ENCODE measurements at regions not wholly inside any gene's neighbourhood (a gene's known extent, or its start where the extent isn't known, plus 50 kb on each side); places are given as distances from the start of the nearest gene placed in this dataset.

DNA sequence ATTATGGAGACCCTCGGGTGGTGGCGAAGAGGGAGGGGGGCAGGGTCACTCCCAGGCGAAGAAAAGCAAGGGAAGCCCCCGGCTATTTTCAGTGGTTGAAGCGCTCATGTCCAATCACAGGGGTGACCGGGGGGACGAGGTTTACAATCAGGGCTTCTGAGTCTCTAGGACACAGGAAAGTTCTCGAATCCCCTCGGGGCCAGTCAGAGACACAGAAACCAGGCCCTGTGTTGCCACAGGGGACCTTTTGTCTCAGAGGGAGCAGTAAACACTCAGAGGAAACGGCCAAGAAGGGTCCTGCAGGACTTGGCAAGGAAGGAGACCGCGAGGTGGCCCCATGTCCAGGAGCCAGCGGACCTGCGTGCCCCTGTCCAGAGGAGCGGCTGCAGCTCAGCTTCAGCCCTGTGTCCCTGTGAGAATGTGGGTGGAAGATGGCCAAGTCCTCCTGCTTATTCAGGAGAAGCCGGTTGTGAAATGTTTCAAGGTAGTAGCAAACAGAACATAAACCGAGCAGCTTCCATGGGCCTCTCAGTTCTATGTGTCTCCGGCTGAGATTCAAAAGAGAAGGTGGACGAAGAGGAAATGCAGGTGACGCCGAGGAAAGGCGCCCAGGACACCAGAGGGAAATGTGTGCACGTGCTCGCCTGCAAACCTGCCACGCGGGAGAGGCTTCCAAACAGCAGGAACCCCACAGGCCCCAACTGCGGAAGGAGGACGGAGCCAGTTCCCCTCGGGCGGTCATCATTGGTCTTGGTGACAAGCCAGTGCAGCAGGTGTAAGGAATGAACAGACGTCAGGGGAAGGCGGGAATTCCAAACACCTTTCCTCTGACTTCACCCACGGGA is 357.6 kb downstream of the BRD1 start:
- TF ChIP-seq, protein P1, sequence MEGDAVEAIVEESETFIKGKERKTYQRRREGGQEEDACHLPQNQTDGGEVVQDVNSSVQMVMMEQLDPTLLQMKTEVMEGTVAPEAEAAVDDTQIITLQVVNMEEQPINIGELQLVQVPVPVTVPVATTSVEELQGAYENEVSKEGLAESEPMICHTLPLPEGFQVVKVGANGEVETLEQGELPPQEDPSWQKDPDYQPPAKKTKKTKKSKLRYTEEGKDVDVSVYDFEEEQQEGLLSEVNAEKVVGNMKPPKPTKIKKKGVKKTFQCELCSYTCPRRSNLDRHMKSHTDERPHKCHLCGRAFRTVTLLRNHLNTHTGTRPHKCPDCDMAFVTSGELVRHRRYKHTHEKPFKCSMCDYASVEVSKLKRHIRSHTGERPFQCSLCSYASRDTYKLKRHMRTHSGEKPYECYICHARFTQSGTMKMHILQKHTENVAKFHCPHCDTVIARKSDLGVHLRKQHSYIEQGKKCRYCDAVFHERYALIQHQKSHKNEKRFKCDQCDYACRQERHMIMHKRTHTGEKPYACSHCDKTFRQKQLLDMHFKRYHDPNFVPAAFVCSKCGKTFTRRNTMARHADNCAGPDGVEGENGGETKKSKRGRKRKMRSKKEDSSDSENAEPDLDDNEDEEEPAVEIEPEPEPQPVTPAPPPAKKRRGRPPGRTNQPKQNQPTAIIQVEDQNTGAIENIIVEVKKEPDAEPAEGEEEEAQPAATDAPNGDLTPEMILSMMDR (IDR thresholded peaks at IDR 0.05; ENCODE audit: extremely low read depth, missing control alignments): no peak
- no peak for DNase-seq (ENCODE audit: low spot score)

GRCh38 chr22:49468487-49469198 is 359.0 kb downstream of the BRD1 start:
- no peak for DNase-seq (ENCODE audit: low spot score)
- TF ChIP-seq, protein P1 (IDR thresholded peaks at IDR 0.05; ENCODE audit: extremely low read depth, missing control alignments): no peak

GRCh38 chr22:49466878-49467595 is 360.6 kb downstream of the BRD1 start:
- no peak for DNase-seq (ENCODE audit: low spot score)
- TF ChIP-seq, protein P1 (IDR thresholded peaks at IDR 0.05; ENCODE audit: extremely low read depth, missing control alignments): no peak

GRCh38 chr22:49464037-49464436 is 363.6 kb downstream of the BRD1 start:
- TF ChIP-seq, protein P1 (IDR thresholded peaks at IDR 0.05; ENCODE audit: extremely low read depth, missing control alignments): no peak
- no peak for DNase-seq (ENCODE audit: low spot score)

DNA sequence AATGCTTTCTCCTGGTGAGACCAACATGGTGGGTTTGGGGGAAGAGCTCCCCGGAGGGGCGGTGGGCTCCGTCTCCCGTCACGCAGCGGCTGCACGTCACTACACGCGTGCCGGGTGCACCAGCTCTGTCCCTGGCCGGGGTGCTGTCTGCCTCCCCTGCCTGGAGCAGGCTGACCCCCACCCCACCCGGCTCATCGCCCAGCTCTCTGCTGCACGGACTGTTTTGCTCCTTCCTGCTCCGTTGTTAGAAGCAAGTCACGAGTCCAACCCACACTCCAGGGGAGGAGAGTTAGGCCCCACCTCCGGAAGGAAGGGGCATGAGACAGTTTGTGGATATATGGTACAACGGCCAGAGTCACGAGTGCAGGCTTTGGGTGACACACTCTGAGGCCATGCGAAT is 364.9 kb downstream of the BRD1 start:
- TF ChIP-seq, protein P1 (IDR thresholded peaks at IDR 0.05; ENCODE audit: extremely low read depth, missing control alignments): no peak
- DNase-seq (ENCODE audit: low spot score): no peak

GRCh38 chr22:49462291-49462690 is 365.4 kb downstream of the BRD1 start:
- TF ChIP-seq, protein P1 (IDR thresholded peaks at IDR 0.05; ENCODE audit: extremely low read depth, missing control alignments): no peak
- DNase-seq (ENCODE audit: low spot score): no peak

- TF ChIP-seq, protein P1 (IDR thresholded peaks at IDR 0.05; ENCODE audit: extremely low read depth, missing control alignments): no peak
- DNase-seq (ENCODE audit: low spot score): no peak
Observed at GRCh38 chr22:49461674-49462073, 366.0 kb downstream of the BRD1 start.

All from GM20000 (cell line).